GM12878 (cell line): ENCODE measurements at regions not wholly inside any gene's neighbourhood (a gene's known extent, or its start where the extent isn't known, plus 50 kb on each side); places are given as distances from the start of the nearest gene placed in this dataset.
A peak's percentile ranks its signal among the peaks of the same experiment; 100 is the strongest.

Experiments used
- ATF7 ChIP-seq: fragments of 450-650 bp; IDR thresholded peaks from 2 replicates; pipeline ENCODE4 v1.6.1; 2016; ENCODE audit warnings: low read depth, mild to moderate bottlenecking
- BCL3 ChIP-seq: IDR thresholded peaks from 2 replicates; pipeline ENCODE4 v1.6.1; 2011; ENCODE audit warnings: borderline replicate concordance, low read depth, mild to moderate bottlenecking, moderate library complexity, low read length; ENCODE audit not compliant: insufficient read depth, poor library complexity, severe bottlenecking
- BHLHE40 ChIP-seq, 2 experiments: fragments of 450-650 bp in 1 of 2; IDR thresholded peaks; 2 replicates each; pipeline ENCODE4 v1.6.1; 2011 to 2017; ENCODE audit warnings: low read depth in 2 of 2, borderline replicate concordance in 1 of 2, improper control_type of control experiment in 1 of 2, low read length in 1 of 2, mild to moderate bottlenecking in 1 of 2
- CBX3 ChIP-seq: fragments of 200-600 bp; sonication (generic); IDR thresholded peaks from 2 replicates; pipeline ENCODE4 v1.6.1; 2016; ENCODE audit warnings: low read depth, borderline replicate concordance
- E2F4 ChIP-seq: IDR thresholded peaks from 2 replicates; pipeline ENCODE4 v1.6.1; 2012; ENCODE audit warnings: low read depth, low read length, improper control_type of control experiment
- EED ChIP-seq: sonication (generic); IDR thresholded peaks from 2 replicates; pipeline ENCODE4 v1.6.1; 2016; ENCODE audit warnings: antibody characterized with exemption, low read depth
- EGR1 ChIP-seq, 2 experiments: IDR thresholded peaks; 1 replicate in 1 of 2; 2 replicates in 1 of 2; pipeline ENCODE4 v1.6.1; 2011 to 2012; ENCODE audit warnings: low read depth in 2 of 2, low read length in 2 of 2, borderline replicate concordance in 1 of 2, mild to moderate bottlenecking in 1 of 2, moderate library complexity in 1 of 2
- ETV6 ChIP-seq, 2 experiments: fragments of 450-650 bp in 1 of 2; IDR thresholded peaks in 1 of 2; conservative IDR thresholded peaks in 1 of 2; 2 replicates each; pipeline ENCODE4 v1.6.1; 2014; ENCODE audit warnings: antibody characterized with exemption in 1 of 2, borderline replicate concordance in 1 of 2, low read depth in 1 of 2, mild to moderate bottlenecking in 1 of 2, moderate library complexity in 1 of 2
- FOXM1 ChIP-seq: IDR thresholded peaks from 2 replicates; pipeline ENCODE4 v1.6.1; 2012; ENCODE audit warnings: low read depth, mild to moderate bottlenecking, inconsistent platforms, low read length, moderate library complexity
- IKZF2 ChIP-seq, 2 experiments: fragments of 450-650 bp; IDR thresholded peaks; 2 replicates each; pipeline ENCODE4 v1.6.1; 2017; ENCODE audit warnings: mild to moderate bottlenecking in 2 of 2, moderate library complexity in 2 of 2
- JUNB ChIP-seq: IDR thresholded peaks from 2 replicates; pipeline ENCODE4 v1.6.1; 2016; ENCODE audit warnings: antibody characterized with exemption, mild to moderate bottlenecking
- MEF2A ChIP-seq: IDR thresholded peaks from 2 replicates; pipeline ENCODE4 v1.6.1; 2011; ENCODE audit warnings: low read depth, mild to moderate bottlenecking, low read length, moderate library complexity; ENCODE audit not compliant: insufficient read depth
- MEF2B ChIP-seq: fragments of 450-650 bp; IDR thresholded peaks from 2 replicates; pipeline ENCODE4 v1.6.1; 2018; ENCODE audit warnings: mild to moderate bottlenecking, moderate library complexity; ENCODE audit not compliant: partially characterized antibody, poor library complexity, severe bottlenecking
- MLLT1 ChIP-seq: fragments of 450-650 bp; IDR thresholded peaks from 2 replicates; pipeline ENCODE4 v1.6.1; 2016; ENCODE audit warnings: mild to moderate bottlenecking
- NBN ChIP-seq: fragments of 450-650 bp; IDR thresholded peaks from 2 replicates; pipeline ENCODE4 v1.6.1; 2016
- SMAD1 ChIP-seq: fragments of 450-650 bp; IDR thresholded peaks from 2 replicates; pipeline ENCODE4 v1.6.1; 2018; ENCODE audit warnings: mild to moderate bottlenecking, low read depth; ENCODE audit not compliant: partially characterized antibody
- SPI1 ChIP-seq: IDR thresholded peaks from 2 replicates; pipeline ENCODE4 v1.6.1; 2011; ENCODE audit warnings: low read depth, mild to moderate bottlenecking, low read length, moderate library complexity, borderline replicate concordance; ENCODE audit not compliant: insufficient read depth
- TBL1XR1 ChIP-seq: IDR thresholded peaks from 2 replicates; pipeline ENCODE4 v1.6.1; 2012; ENCODE audit warnings: low read depth, low read length, improper control_type of control experiment
- ZBTB11 ChIP-seq: fragments of 450-650 bp; formaldehyde crosslinking; IDR thresholded peaks from 2 replicates; pipeline ENCODE4 v1.5.0; 2022; ENCODE audit warnings: mild to moderate bottlenecking, missing genetic modification characterization

- no peak for TF ChIP-seq ZBTB11 (CRISPR knock-in tag)
- TF ChIP-seq JUNB, result peak; percentile 73
- TF ChIP-seq FOXM1, result peak; percentile 68; the same call in 1 of the 2 replicates
- peak; percentile 42; the same call in 1 of the 2 replicates for TF ChIP-seq NBN
- peak in 1 of 2 experiments; percentile 94; a peak in 2 of 4 replicates for TF ChIP-seq ETV6 (conservative IDR thresholded peaks at IDR 0.05 in 1 of 2, IDR thresholded peaks at IDR 0.05 in 1 of 2; ENCODE audit: borderline replicate concordance in 1 of 2, low read depth in 1 of 2)
- no peak for TF ChIP-seq CBX3
- peak in 1 of 2 experiments; percentile 3; a peak in 1 of 3 replicates for TF ChIP-seq EGR1 (IDR thresholded peaks at IDR 0.05; ENCODE audit: borderline replicate concordance in 1 of 2, low read depth in 2 of 2, low read length in 2 of 2)
- no peak for TF ChIP-seq TBL1XR1
- peak; percentile 83 for TF ChIP-seq EED
- TF ChIP-seq SMAD1, result peak; percentile 62
- no peak for TF ChIP-seq BHLHE40 (IDR thresholded peaks at IDR 0.05; ENCODE audit: borderline replicate concordance in 1 of 2, low read depth in 2 of 2, low read length in 1 of 2)
- TF ChIP-seq BCL3, result peak; percentile 84
- peak; percentile 26 for TF ChIP-seq MEF2B
- TF ChIP-seq ATF7, result peak; percentile 9; the same call in 1 of the 2 replicates
- TF ChIP-seq MEF2A, result 0 out of 2 replicates have a peak, but pooled peaks have one; percentile 35
- TF ChIP-seq E2F4, result no peak
- TF ChIP-seq MLLT1, result peak; percentile 71
- peak; percentile 21 to 42; a peak in 2 of 4 replicates for TF ChIP-seq IKZF2 (IDR thresholded peaks at IDR 0.05)
- no peak for TF ChIP-seq SPI1
Measured at GRCh38 chr14:97408937-97409815, 612.0 kb downstream of the VRK1 start (continued).
